ENCODE measurements at regions not wholly inside any gene's neighbourhood (a gene's known extent, or its start where the extent isn't known, plus 50 kb on each side); places are given as distances from the start of the nearest gene placed in this dataset.

- TF ChIP-seq FOXM1 (IDR thresholded peaks at IDR 0.05; ENCODE audit: low read depth) = no peak
These were observed 382.2 kb upstream of the ZMIZ1 start (continued) for GRCh38 chr10:78686444-78687060.

DNA sequence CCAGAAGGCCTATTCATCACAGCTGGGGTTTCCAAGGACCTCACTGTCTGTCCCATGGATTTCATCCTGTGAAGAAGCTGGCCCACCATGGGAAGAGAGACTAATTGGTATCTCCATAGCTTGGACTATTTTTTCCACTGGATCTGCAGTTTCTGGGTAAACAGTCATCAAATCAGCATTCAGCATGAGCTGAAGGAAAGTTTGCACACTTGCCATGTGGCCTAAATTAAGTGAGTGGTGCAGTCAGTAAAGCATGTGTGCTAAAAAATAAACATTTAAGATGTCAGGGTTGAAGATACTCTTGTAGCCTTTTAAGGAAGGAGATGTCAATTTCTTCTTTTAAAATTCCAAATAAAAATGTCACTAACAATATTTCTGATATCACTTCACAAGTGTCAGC, 381.1 kb upstream of the ZMIZ1 start:
- no peak for DNase-seq
- Histone ChIP-seq H3K36me3 (replicated peaks in 1 of 2; ENCODE audit: control insufficient read depth in 1 of 2, insufficient read depth in 2 of 2, low read length in 1 of 2) (no peaks in the 10 kb centered on the region), H3F3A (replicated peaks; ENCODE audit: insufficient read depth) (no peaks in the 10 kb centered on the region), H3K27me3 (ENCODE audit: insufficient read depth) (no peaks in the 10 kb centered on the region), H2AFZ (ENCODE audit: low read depth) (no peak overlapping the region), H3K9me2 (no peaks in the 10 kb centered on the region), H3K9me3 (no peaks in the 10 kb centered on the region), H3K4me2 (no peak overlapping the region), H3K4me1 (ENCODE audit: control insufficient read depth in 1 of 2, insufficient read depth in 2 of 2, low read depth in 1 of 2, low read length in 1 of 2) (peaks cover 0 to 68% of the 10 kb centered on the region in 2 experiments; a peak in 1 of 4 replicates), H3K4me3 (ENCODE audit: low read depth in 2 of 2, low read length in 1 of 2) (no peak overlapping the region), H3K9ac (no peak overlapping the region), H4K20me1 (ENCODE audit: insufficient read depth) (no peaks in the 10 kb centered on the region), H3K79me2 (ENCODE audit: insufficient read depth) (no peaks in the 10 kb centered on the region), H3K27ac (ENCODE audit: low read depth in 2 of 2, low read length in 1 of 2) (peak overlapping the region in 1 of 2 experiments; percentile 89; a peak in 1 of 4 replicates)
- no peak for TF ChIP-seq GATA2 (CRISPR knock-in tag; IDR thresholded peaks at IDR 0.05)
- TF ChIP-seq TEAD4 (IDR thresholded peaks at IDR 0.05; ENCODE audit: borderline replicate concordance, insufficient read depth) = no peak
- TF ChIP-seq YY1 (IDR thresholded peaks at IDR 0.05; ENCODE audit: low read depth) = no peak
- TF ChIP-seq SIN3A (IDR thresholded peaks at IDR 0.05; ENCODE audit: borderline replicate concordance, low read depth, low read length) = no peak
- no peak for TF ChIP-seq FOXJ3 (CRISPR knock-in tag; IDR thresholded peaks at IDR 0.05)
- no peak for TF ChIP-seq FOXM1 (IDR thresholded peaks at IDR 0.05; ENCODE audit: low read depth)
- TF ChIP-seq IRF3 (IDR thresholded peaks at IDR 0.05; ENCODE audit: low read depth, low read length) = no peak
- no peak for TF ChIP-seq NFIC (IDR thresholded peaks at IDR 0.05; ENCODE audit: borderline replicate concordance)
- TF ChIP-seq, protein P1, sequence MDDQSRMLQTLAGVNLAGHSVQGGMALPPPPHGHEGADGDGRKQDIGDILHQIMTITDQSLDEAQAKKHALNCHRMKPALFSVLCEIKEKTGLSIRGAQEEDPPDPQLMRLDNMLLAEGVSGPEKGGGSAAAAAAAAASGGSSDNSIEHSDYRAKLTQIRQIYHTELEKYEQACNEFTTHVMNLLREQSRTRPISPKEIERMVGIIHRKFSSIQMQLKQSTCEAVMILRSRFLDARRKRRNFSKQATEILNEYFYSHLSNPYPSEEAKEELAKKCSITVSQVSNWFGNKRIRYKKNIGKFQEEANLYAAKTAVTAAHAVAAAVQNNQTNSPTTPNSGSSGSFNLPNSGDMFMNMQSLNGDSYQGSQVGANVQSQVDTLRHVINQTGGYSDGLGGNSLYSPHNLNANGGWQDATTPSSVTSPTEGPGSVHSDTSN (IDR thresholded peaks at IDR 0.05) = no peak
- TF ChIP-seq JUND (IDR thresholded peaks at IDR 0.05) = no peak
- no peak for TF ChIP-seq MEF2A (IDR thresholded peaks at IDR 0.05; ENCODE audit: borderline replicate concordance, low read depth)
- TF ChIP-seq CTCF (IDR thresholded peaks at IDR 0.05) = no peak
- no peak for TF ChIP-seq FOSL2 (IDR thresholded peaks at IDR 0.05; ENCODE audit: borderline replicate concordance, low read depth)
- TF ChIP-seq, protein P2, sequence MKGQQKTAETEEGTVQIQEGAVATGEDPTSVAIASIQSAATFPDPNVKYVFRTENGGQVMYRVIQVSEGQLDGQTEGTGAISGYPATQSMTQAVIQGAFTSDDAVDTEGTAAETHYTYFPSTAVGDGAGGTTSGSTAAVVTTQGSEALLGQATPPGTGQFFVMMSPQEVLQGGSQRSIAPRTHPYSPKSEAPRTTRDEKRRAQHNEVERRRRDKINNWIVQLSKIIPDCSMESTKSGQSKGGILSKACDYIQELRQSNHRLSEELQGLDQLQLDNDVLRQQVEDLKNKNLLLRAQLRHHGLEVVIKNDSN (IDR thresholded peaks at IDR 0.05; ENCODE audit: borderline replicate concordance, low read depth) = no peak
- TF ChIP-seq RCOR1 (IDR thresholded peaks at IDR 0.05; ENCODE audit: low read length) = no peak
- CTCF ChIA-PET = interaction anchor here (1.2 kb wide), 1 partner anchor 112 kb away, joined by 3 read pairs; no protein-coding TSS in a partner anchor
- POLR2A ChIA-PET = no interaction called here
